OCI-LY3 (cell line): ENCODE measurements at regions not wholly inside any gene's neighbourhood (a gene's known extent, or its start where the extent isn't known, plus 50 kb on each side); places are given as distances from the start of the nearest gene placed in this dataset.
A peak's percentile ranks its signal among the peaks of the same experiment; 100 is the strongest.

Experiments
- H2AFZ ChIP-seq: fragments of 200-600, 300-600 bp; shearing (Covaris generic); 2 replicates; pipeline ENCODE4 v1.6.0; 2014; ENCODE audit warnings: antibody characterized with exemption, low read depth, low read length
- H3K27ac ChIP-seq: fragments of 200-600, 300-600 bp; sonication (generic); 2 replicates; pipeline ENCODE4 v1.5.1; 2014; ENCODE audit warnings: mild to moderate bottlenecking, low read length, moderate library complexity, mixed read lengths
- H3K27me3 ChIP-seq: fragments of 200-600, 300-600 bp; sonication (generic); 2 replicates; pipeline ENCODE4 v1.6.1; 2014; ENCODE audit warnings: low read depth, low read length, mixed read lengths
- H3K36me3 ChIP-seq: fragments of 200-600, 300-600 bp; sonication (generic); replicated peaks from 2 replicates; pipeline ENCODE3; 2014; ENCODE audit warnings: low read depth, low read length, mixed read lengths
- H3K4me1 ChIP-seq: fragments of 300-600, 200-600 bp; sonication (generic); 2 replicates; pipeline ENCODE4 v1.6.1; 2014; ENCODE audit warnings: low read length, mixed read lengths
- H3K4me2 ChIP-seq: fragments of 200-600, 300-600 bp; sonication (generic); 2 replicates; pipeline ENCODE4 v1.6.1; 2014; ENCODE audit warnings: low read length, mixed read lengths
- H3K4me3 ChIP-seq: fragments of 300-600, 200-600 bp; sonication (generic); 2 replicates; pipeline ENCODE4 v1.5.1; 2014; ENCODE audit warnings: antibody characterized with exemption, mild to moderate bottlenecking, low read length, moderate library complexity
- H3K79me2 ChIP-seq: fragments of 300-600, 200-600 bp; shearing (Covaris generic); 2 replicates; pipeline ENCODE4 v1.6.1; 2014; ENCODE audit warnings: mild to moderate bottlenecking, low read length, mixed read lengths
- H3K9ac ChIP-seq: fragments of 300-600, 200-600 bp; shearing (Covaris generic); 2 replicates; pipeline ENCODE4 v1.6.0; 2014; ENCODE audit warnings: mild to moderate bottlenecking, low read length, moderate library complexity
- H3K9me3 ChIP-seq: fragments of 200-600, 300-600 bp; shearing (Covaris generic); 2 replicates; pipeline ENCODE4 v1.6.1; 2014; ENCODE audit warnings: low read length, mixed read lengths; ENCODE audit not compliant: insufficient read depth
- H4K20me1 ChIP-seq: fragments of 200-600, 300-600 bp; sonication (generic); 2 replicates; pipeline ENCODE4 v1.6.1; 2016; ENCODE audit warnings: low read length, mixed read lengths; ENCODE audit not compliant: insufficient read depth
- EZH2phosphoT487 ChIP-seq: fragments of 200-600 bp; shearing (Covaris generic); IDR thresholded peaks from 2 replicates; pipeline ENCODE4 v1.6.1; 2018; ENCODE audit warnings: antibody characterized with exemption, mixed run types, low read depth
- TF ChIP-seq, protein P1 (sequence below): fragments of 200-600, 300-600 bp; sonication (generic); IDR thresholded peaks from 2 replicates; pipeline ENCODE4 v1.5.1; 2014; ENCODE audit warnings: antibody characterized with exemption, low read length, low read depth

- Histone ChIP-seq H3K27ac (peak overlapping the region; percentile 96), H3K27me3 (no peaks in the 10 kb centered on the region), H3K79me2 (no peaks in the 10 kb centered on the region), H3K4me3 (peak overlapping the region; percentile 4; the same call in 1 of the 2 replicates), H4K20me1 (no peaks in the 10 kb centered on the region), H3K9ac (peak overlapping the region; percentile 11; the same call in 1 of the 2 replicates), H3K4me2 (peak overlapping the region; percentile 73), H3K9me3 (no peaks in the 10 kb centered on the region), H2AFZ (no peak overlapping the region), H3K4me1 (peaks cover 80% of the 10 kb centered on the region), H3K36me3 (no peaks in the 10 kb centered on the region)
- TF ChIP-seq, protein P1, sequence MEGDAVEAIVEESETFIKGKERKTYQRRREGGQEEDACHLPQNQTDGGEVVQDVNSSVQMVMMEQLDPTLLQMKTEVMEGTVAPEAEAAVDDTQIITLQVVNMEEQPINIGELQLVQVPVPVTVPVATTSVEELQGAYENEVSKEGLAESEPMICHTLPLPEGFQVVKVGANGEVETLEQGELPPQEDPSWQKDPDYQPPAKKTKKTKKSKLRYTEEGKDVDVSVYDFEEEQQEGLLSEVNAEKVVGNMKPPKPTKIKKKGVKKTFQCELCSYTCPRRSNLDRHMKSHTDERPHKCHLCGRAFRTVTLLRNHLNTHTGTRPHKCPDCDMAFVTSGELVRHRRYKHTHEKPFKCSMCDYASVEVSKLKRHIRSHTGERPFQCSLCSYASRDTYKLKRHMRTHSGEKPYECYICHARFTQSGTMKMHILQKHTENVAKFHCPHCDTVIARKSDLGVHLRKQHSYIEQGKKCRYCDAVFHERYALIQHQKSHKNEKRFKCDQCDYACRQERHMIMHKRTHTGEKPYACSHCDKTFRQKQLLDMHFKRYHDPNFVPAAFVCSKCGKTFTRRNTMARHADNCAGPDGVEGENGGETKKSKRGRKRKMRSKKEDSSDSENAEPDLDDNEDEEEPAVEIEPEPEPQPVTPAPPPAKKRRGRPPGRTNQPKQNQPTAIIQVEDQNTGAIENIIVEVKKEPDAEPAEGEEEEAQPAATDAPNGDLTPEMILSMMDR, result no peak
- TF ChIP-seq EZH2phosphoT487, result no peak
These were observed 96.7 kb upstream of the CHD1 start for GRCh38 chr5:99025298-99026045.

DNA sequence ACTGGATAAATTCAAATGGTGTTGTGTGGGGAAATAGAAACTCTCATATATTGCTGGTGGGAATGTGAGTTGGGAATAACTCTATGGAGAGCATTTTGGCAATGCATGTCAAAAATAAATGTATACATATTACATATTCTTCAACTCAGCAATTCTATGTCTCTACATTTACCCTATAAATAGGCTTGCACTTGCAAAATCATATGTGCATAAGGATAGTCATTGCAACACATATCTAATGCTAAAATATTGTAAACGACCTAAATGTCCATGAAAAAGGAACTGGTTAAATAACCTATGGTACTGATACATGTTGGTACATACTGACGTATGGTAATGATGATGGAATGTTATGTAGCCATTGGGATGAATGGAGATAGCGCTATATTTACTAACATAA lies 94.5 kb upstream of the CHD1 start:
- Histone ChIP-seq H3K79me2 (no peaks in the 10 kb centered on the region), H3K9ac (no peak overlapping the region), H2AFZ (no peak overlapping the region)

GRCh38 chr5:99022250-99022649 lies 93.4 kb upstream of the CHD1 start:
- Histone ChIP-seq H3K27ac (no peak overlapping the region), H3K4me1 (peaks cover 58% of the 10 kb centered on the region), H3K9me3 (no peaks in the 10 kb centered on the region), H3K79me2 (no peaks in the 10 kb centered on the region), H3K36me3 (no peaks in the 10 kb centered on the region), H3K9ac (no peak overlapping the region), H3K4me2 (no peak overlapping the region), H4K20me1 (no peaks in the 10 kb centered on the region), H2AFZ (no peak overlapping the region), H3K27me3 (no peaks in the 10 kb centered on the region), H3K4me3 (no peak overlapping the region)
- TF ChIP-seq EZH2phosphoT487, result no peak
- TF ChIP-seq, protein P1, result no peak

More for the DNA sequence above, 94.5 kb upstream of the CHD1 start:
- no peak for TF ChIP-seq EZH2phosphoT487
- TF ChIP-seq, protein P1, result no peak
- Histone ChIP-seq H4K20me1 (no peaks in the 10 kb centered on the region), H3K4me1 (peaks cover 66% of the 10 kb centered on the region), H3K4me2 (no peak overlapping the region), H3K27me3 (no peaks in the 10 kb centered on the region), H3K36me3 (no peaks in the 10 kb centered on the region), H3K9me3 (no peaks in the 10 kb centered on the region), H3K27ac (no peak overlapping the region), H3K4me3 (no peak overlapping the region)

DNA sequence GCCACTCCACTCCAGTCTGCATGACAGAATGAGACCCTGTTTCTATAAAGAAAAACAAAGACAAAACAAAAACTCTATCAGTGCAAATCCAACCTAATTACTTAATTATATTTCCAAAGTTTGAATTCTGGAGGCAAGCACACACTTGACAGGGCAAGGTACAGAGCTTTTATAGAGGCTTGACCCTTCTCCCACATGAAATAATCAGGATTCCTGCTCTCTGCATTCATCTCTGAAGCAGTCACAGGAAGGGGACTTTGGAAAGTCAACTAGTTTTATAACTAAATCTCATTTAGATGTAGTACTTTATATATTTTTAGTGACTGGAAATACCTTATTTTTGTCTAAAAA lies 91.9 kb upstream of the CHD1 start:
- Histone ChIP-seq H3K36me3 (no peaks in the 10 kb centered on the region), H4K20me1 (no peaks in the 10 kb centered on the region), H3K79me2 (no peaks in the 10 kb centered on the region), H3K4me3 (no peak overlapping the region), H3K9ac (no peak overlapping the region), H3K4me2 (no peak overlapping the region), H2AFZ (no peak overlapping the region), H3K9me3 (no peaks in the 10 kb centered on the region), H3K4me1 (peaks cover 43% of the 10 kb centered on the region), H3K27ac (no peak overlapping the region), H3K27me3 (no peaks in the 10 kb centered on the region)
- no peak for TF ChIP-seq EZH2phosphoT487
- TF ChIP-seq, protein P1, result no peak
